ENCODE measurements at regions not wholly inside any gene's neighbourhood (a gene's known extent, or its start where the extent isn't known, plus 50 kb on each side); places are given as distances from the start of the nearest gene placed in this dataset.

DNA sequence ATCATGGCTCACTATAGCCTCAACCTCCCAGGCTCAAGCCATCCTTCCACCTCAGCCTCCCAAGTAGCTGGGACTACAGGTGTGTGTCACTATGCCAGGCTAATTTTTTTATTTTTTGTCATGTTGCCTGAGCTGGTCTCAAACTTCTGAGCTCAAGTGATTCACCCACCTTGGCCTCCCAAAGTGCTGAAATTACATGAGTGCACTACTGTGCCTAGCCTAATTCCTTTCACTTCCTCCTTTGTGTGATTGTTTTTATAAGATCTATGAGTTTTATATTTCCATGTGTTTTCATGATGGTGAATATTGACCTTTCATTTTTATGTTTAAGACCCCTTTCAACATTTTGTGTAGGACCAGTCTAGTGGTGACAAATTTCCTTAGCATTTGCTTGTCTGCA lies 55.2 kb upstream of the IL12B start:
- no peak for DNase-seq (ENCODE audit: low read depth)

GRCh38 chr5:159386028-159386711 lies 55.9 kb upstream of the IL12B start:
- DNase-seq (ENCODE audit: low read depth) = no peak

DNA sequence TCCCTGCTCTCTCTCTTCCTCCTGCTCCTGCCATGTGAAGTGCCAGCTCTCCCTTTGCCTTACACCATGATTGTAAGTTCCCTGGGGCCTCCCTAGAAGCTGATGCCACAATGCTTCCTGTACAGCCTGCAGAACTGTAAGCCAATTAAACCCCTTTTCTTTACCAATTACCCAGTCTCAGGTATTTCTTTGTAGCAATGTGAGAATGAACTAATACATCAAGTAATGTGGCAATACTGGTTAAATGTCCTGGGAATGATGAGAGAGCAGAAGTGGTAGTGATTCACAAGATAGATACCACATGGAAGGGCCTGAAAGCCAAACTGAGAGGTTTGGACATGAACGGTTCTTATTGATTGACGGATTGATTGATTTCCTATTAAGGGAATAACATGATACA lies 62.6 kb upstream of the IL12B start:
- DNase-seq (ENCODE audit: low read depth) = no peak

- DNase-seq (ENCODE audit: low read depth) = no peak
These were observed 63.6 kb upstream of the IL12B start for GRCh38 chr5:159393854-159394274.

DNA sequence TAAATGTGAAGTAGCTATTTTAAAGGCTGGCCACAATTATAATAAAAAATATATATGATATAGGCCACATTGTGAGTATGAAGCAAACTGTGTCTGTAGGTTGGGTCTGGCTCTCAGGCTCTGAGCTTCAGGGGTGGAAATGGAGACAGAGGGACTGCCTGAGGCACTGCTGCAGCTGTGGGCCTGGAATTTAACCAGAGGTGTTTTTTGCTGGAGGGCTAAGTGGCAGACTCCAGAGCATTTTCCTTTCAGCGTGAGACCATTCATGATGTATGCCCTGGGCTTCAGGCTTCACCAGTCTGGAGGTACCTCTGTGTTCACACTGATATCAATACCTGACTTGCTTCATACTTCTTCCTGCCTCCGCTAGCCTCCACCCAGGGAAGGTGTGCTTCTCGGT lies 64.9 kb upstream of the IL12B start:
- no peak for DNase-seq (ENCODE audit: low read depth)

- no peak for DNase-seq (ENCODE audit: low read depth)
These were observed 68.6 kb upstream of the IL12B start for GRCh38 chr5:159398936-159399335.

- no peak for DNase-seq (ENCODE audit: low read depth)
These were observed 70.2 kb upstream of the IL12B start for GRCh38 chr5:159400476-159400875.

DNA sequence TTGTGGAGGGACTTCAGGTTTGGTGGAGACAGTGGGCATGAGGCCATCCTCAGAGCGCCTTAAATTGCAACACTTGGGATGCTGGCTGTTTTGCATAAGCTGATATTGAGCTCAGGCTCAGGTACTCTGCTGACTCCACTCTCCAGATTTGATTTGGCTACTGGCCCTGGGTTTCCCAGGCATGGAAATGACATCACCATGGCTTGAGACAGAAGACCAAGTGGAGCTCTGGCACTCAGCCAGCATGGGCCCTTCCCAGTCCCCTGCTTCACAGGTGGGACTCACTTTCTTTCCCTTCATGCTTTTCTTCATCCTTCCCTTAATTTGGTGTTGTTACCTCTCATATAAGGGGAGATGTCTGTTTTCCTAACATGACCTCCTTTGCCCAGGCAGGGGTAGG lies 72.0 kb upstream of the IL12B start:
- no peak for DNase-seq (ENCODE audit: low read depth)

DNA sequence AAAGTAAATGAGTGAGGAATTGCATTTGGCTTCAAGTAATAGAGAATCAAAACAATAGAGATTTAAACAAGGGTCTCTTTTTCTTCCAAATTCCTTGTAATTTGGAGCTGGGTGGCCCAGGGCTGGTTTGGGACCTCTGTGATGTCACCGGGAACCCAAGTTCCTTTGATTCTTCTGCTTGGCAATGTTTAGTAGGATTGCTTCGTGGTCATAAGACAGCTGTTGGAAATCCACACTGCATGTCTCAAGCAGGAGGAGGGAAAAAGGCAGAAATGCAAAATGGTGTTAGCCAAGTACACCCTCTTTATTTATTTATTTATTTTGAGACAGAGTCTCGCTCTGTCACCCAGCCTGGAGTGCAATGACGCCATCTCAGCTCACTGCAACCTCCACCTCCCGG lies 72.6 kb upstream of the IL12B start:
- no peak for DNase-seq (ENCODE audit: low read depth)

GRCh38 chr5:159403906-159404681 lies 73.8 kb upstream of the IL12B start:
- DNase-seq (ENCODE audit: low read depth) = no peak

GRCh38 chr5:159405611-159406031 lies 75.3 kb upstream of the IL12B start:
- no peak for DNase-seq (ENCODE audit: low read depth)

GRCh38 chr5:159406571-159406970 lies 76.3 kb upstream of the IL12B start:
- DNase-seq (ENCODE audit: low read depth) = no peak

GRCh38 chr5:159409801-159410200 lies 79.5 kb upstream of the IL12B start:
- no peak for DNase-seq (ENCODE audit: low read depth)

DNA sequence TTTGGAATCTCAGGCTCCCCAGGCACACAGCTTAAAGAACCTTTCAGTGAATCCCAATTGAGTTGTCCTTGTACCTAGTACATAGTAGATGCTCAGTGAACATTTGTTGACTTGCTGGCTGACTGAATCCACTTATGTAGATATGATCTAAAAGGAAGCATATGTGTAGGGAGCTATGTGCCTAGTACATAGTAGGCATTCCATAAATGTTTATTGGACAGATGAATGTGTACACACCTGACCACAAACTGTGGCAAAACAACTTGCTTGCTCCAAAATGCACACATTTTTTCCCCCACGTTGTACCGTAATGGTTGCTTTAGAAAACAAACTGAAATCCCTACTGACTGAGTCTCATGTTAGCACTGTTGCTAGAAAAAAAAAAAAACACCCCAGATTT lies 80.2 kb upstream of the IL12B start:
- DNase-seq (ENCODE audit: low read depth) = no peak

DNA sequence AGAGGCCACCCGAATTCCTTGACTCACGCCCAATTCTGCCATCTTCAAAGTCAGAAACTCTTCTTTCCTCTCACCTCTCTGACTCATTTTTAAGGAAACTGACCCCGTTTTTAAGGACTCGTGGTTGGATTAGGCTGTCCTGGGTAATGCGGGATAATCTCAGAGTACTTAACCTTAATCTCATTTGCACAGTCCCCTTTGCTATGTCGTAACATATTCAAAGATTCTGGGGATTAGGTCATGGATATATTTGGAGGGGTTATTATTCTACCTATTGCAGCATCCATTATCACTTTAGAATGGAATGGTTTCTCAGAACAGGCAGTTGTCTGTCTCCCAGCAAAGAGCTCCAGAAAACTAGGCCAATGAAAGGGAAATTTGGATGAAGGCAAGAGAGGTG lies 80.8 kb upstream of the IL12B start:
- DNase-seq (ENCODE audit: low read depth) = no peak

DNA sequence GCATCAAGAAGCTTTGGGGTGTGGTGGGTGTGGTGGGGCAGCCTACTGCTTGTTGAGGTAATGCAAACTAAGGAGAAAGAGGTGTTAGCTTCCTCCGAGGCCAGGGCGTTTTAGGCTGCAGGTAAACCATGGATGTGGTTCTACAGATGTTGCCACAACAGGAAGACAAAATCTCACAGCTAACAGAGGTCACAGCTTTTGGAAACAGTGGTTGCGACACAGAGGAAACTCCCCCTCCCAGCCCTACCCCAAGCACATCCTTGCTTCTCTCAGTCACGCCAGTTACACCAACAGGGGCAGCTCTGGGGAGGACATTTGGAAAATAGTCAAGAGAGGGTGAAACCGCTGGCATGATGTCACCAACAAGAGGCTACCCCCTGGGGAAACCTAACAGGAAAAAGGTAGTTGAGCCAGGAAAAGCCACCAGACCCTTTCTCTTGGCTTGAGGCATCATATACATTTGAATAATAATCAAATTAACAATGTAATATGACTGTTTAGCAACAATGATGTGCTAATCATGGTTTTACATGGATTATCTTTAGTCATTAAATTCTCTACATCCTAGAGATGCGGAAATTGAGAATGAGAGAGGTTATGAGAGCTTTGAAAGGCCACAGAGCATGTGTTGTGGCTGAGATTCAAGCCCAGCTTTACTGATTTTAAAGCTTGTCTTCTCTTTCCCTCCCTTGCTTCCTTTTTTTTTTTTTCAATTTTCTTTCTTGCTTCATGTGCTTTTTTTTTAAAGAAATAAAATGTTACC lies 82.2 kb upstream of the IL12B start:
- DNase-seq (ENCODE audit: low read depth) = no peak

DNA sequence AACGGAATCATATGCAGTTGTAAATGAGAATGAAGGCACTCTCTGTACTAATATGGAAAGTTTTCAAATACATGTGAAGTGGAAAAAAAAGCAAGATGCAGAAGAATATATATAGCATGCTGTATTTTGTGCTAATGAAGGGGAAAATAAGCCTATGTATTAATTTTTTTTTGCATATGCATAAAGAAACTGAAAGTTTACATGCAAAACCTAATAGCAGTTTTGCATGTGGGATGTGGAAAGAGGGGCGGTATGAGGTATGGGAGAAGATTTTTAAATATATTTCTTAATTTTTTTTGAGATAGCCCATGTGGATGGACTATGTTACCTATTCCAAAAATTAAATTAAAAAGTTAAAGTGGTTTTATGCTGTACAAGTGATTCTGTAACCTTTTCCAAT lies 83.7 kb upstream of the IL12B start:
- DNase-seq (ENCODE audit: low read depth) = no peak

GRCh38 chr5:159415301-159415937 lies 85.1 kb upstream of the IL12B start:
- no peak for DNase-seq (ENCODE audit: low read depth)

DNA sequence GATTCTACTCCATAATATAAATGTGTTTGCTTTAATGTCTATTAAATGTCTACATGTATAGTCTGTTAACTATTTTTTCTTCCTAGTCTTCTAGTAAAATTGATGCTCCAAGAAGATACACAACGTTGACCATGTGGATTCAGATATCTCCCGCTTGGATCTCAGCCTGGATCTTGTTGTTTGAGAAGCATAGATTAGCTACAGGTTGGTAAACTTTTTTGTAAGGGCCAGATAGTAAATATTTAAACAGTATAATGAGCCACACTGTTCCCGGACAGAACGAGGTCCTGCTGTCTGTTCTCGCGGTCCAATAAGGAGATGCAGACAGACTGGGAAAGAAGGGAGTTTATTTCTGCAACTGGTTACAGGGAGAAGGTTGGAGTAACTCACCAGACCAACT lies 86.2 kb upstream of the IL12B start:
- no peak for DNase-seq (ENCODE audit: low read depth)

DNA sequence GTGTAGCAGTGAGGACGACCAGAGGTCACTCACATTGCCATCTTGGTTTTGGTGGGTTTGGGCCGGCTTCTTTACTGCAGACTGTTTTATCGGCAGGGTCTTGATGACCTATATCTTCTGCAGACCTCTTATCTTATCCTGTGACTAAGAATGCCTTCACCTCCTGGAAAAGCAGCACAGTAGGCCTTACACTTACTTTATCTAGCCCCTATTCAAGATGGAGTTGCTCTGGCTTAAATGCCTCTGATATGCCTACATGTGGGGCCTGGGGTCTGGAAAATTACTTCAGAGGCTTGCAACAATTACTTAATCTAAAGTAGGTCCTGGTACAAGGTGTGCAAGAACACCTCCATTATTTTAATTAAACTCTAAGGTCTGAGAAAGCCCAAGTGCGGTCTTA lies 86.9 kb upstream of the IL12B start:
- no peak for DNase-seq (ENCODE audit: low read depth)

- DNase-seq (ENCODE audit: low read depth) = no peak
These were observed 89.3 kb upstream of the IL12B start for GRCh38 chr5:159419576-159419975.

GRCh38 chr5:159420940-159421339 lies 90.7 kb upstream of the IL12B start:
- no peak for DNase-seq (ENCODE audit: low read depth)

All from forelimb muscle (tissue), 1 donor.